IMR-90 (cell line): ENCODE measurements at regions not wholly inside any gene's neighbourhood (a gene's known extent, or its start where the extent isn't known, plus 50 kb on each side); places are given as distances from the start of the nearest gene placed in this dataset.

Experiments
- ATAC-seq: fragments of 200-7000 bp; cut with Tn5 transposase; 2 replicates; pipeline ENCODE4 v1.9.1; 2020; ENCODE audit warnings: low read depth, mild to moderate bottlenecking, moderate library complexity
- BruUV-seq: library from RNA; stranded (reverse); fragments of 400-500 nt; replicated peaks from 2 replicates; lab custom pipeline; 2021; lab: Mats Ljungman, UMichigan
- CTCF ChIA-PET: fragments of 300-600 bp; formaldehyde crosslinking; extraction: SDS; loops from one replicate; lab custom pipeline; 2021; ENCODE audit warnings: antibody characterized with exemption; lab: Yijun Ruan, JAX
- POLR2A ChIA-PET: fragments of 300-600 bp; sonication (Branson Sonifier 250); formaldehyde crosslinking; loops from one replicate; lab custom pipeline; 2022; ENCODE audit warnings: antibody characterized with exemption; ENCODE audit not compliant: unreplicated experiment; lab: Charles Lee
- DNase-seq: peaks from one replicate; pipeline ENCODE4 v3.0.0; 2013
- H2AFZ ChIP-seq: replicated peaks from 2 replicates; pipeline ENCODE3; 2013; ENCODE audit warnings: low read length, mild to moderate bottlenecking; ENCODE audit not compliant: poor library complexity
- H2AK5ac ChIP-seq: 2 replicates; pipeline ENCODE4 v1.6.1; 2013; ENCODE audit warnings: low read depth, low read length, inconsistent platforms
- H2AK9ac ChIP-seq: replicated peaks from 2 replicates; pipeline ENCODE3; 2013; ENCODE audit warnings: mild to moderate bottlenecking, low read depth, low read length, moderate library complexity; ENCODE audit not compliant: poor library complexity
- H2BK120ac ChIP-seq: 2 replicates; pipeline ENCODE4 v1.6.1; 2013; ENCODE audit warnings: low read depth, low read length, inconsistent platforms
- H2BK15ac ChIP-seq: 3 replicates; pipeline ENCODE4 v1.6.1; 2013; ENCODE audit warnings: low read depth, low read length, inconsistent platforms
- H2BK20ac ChIP-seq: 2 replicates; pipeline ENCODE4 v1.6.1; 2013; ENCODE audit warnings: low read depth, mild to moderate bottlenecking, inconsistent platforms, low read length, moderate library complexity
- H2BK5ac ChIP-seq: 2 replicates; pipeline ENCODE4 v1.6.1; 2013; ENCODE audit warnings: mild to moderate bottlenecking, low read depth, low read length, inconsistent platforms; ENCODE audit not compliant: poor library complexity, severe bottlenecking
- H3K14ac ChIP-seq: replicated peaks from 2 replicates; pipeline ENCODE4 v1.6.1; 2013; ENCODE audit warnings: low read depth, low read length, inconsistent platforms
- H3K18ac ChIP-seq: 2 replicates; pipeline ENCODE4 v1.6.1; 2013; ENCODE audit warnings: low read depth, low read length, control low read depth
- H3K23ac ChIP-seq: 2 replicates; pipeline ENCODE4 v1.6.1; 2013; ENCODE audit warnings: low read depth, low read length, inconsistent platforms
- H3K27ac ChIP-seq: 2 replicates; pipeline ENCODE4 v1.5.1; 2013; ENCODE audit warnings: mild to moderate bottlenecking, control low read depth, low read length; ENCODE audit not compliant: insufficient read depth
- H3K27me3 ChIP-seq: 2 replicates; pipeline ENCODE4 v1.6.1; 2013; ENCODE audit warnings: low read length; ENCODE audit not compliant: control insufficient read depth, insufficient read depth
- H3K36me3 ChIP-seq: 2 replicates; pipeline ENCODE4 v1.6.1; 2013; ENCODE audit warnings: low read length, mixed read lengths; ENCODE audit not compliant: control insufficient read depth, insufficient read depth
- H3K4ac ChIP-seq: 2 replicates; pipeline ENCODE4 v1.6.1; 2013; ENCODE audit warnings: low read depth, low read length, inconsistent platforms
- H3K4me1 ChIP-seq: 2 replicates; pipeline ENCODE4 v1.6.1; 2013; ENCODE audit warnings: low read length, mixed read lengths; ENCODE audit not compliant: control insufficient read depth, insufficient read depth
- H3K4me2 ChIP-seq: 2 replicates; pipeline ENCODE4 v1.6.1; 2013; ENCODE audit warnings: low read depth, mild to moderate bottlenecking, control low read depth, low read length, moderate library complexity
- H3K4me3 ChIP-seq: 2 replicates; pipeline ENCODE4 v1.5.1; 2013; ENCODE audit warnings: low read depth, mild to moderate bottlenecking, control low read depth, low read length, moderate library complexity; ENCODE audit not compliant: insufficient read depth
- H3K56ac ChIP-seq: 2 replicates; pipeline ENCODE4 v1.6.1; 2013; ENCODE audit warnings: low read length, inconsistent platforms; ENCODE audit not compliant: insufficient read depth; ENCODE audit errors: extremely low read depth
- H3K79me1 ChIP-seq, 2 experiments: 2 replicates each; pipeline ENCODE4 v1.6.1; 2013; ENCODE audit warnings: low read length in 2 of 2, inconsistent platforms in 1 of 2, low read depth in 1 of 2
- H3K9ac ChIP-seq: 2 replicates; pipeline ENCODE4 v1.6.1; 2013; ENCODE audit warnings: low read depth, low read length, control low read depth
- H3K9me1 ChIP-seq: 2 replicates; pipeline ENCODE4 v1.6.1; 2013; ENCODE audit warnings: low read length, inconsistent platforms; ENCODE audit not compliant: insufficient read depth
- H3K9me3 ChIP-seq: 2 replicates; pipeline ENCODE4 v1.6.1; 2013; ENCODE audit warnings: low read length; ENCODE audit not compliant: control insufficient read depth, insufficient read depth
- H4K20me1 ChIP-seq: 2 replicates; pipeline ENCODE4 v1.6.1; 2013; ENCODE audit warnings: low read length, inconsistent platforms; ENCODE audit not compliant: insufficient read depth
- H4K5ac ChIP-seq: 2 replicates; pipeline ENCODE4 v1.6.1; 2013; ENCODE audit warnings: mild to moderate bottlenecking, low read depth, low read length, control low read depth
- H4K8ac ChIP-seq, 2 experiments: 2 replicates each; pipeline ENCODE4 v1.6.1; 2013; ENCODE audit warnings: low read depth in 2 of 2, low read length in 2 of 2, control low read depth in 1 of 2, inconsistent platforms in 1 of 2
- H4K91ac ChIP-seq: 2 replicates; pipeline ENCODE4 v1.6.1; 2013; ENCODE audit warnings: low read depth, low read length, inconsistent platforms; ENCODE audit not compliant: insufficient read depth
- BHLHE40 ChIP-seq: fragments of 150-350 bp; IDR thresholded peaks from 2 replicates; pipeline ENCODE4 v1.6.1; 2016; ENCODE audit warnings: mild to moderate bottlenecking, low read depth, low read length
- CEBPB ChIP-seq: IDR thresholded peaks from 2 replicates; pipeline ENCODE4 v1.6.1; 2012; ENCODE audit warnings: low read depth, low read length, improper control_type of control experiment
- CHD1 ChIP-seq: IDR thresholded peaks from 2 replicates; pipeline ENCODE4 v1.6.1; 2012; ENCODE audit warnings: low read depth, low read length, improper control_type of control experiment
- ELK1 ChIP-seq: fragments of 150-350 bp; IDR thresholded peaks from 2 replicates; pipeline ENCODE4 v1.6.1; 2016; ENCODE audit warnings: low read depth, mild to moderate bottlenecking, low read length, moderate library complexity, borderline replicate concordance
- FOS ChIP-seq: fragments of 150-350 bp; IDR thresholded peaks from 2 replicates; pipeline ENCODE4 v1.6.1; 2016; ENCODE audit warnings: low read depth, low read length
- MAFK ChIP-seq: IDR thresholded peaks from 2 replicates; pipeline ENCODE4 v1.6.1; 2012; ENCODE audit warnings: low read depth, low read length, improper control_type of control experiment
- MXI1 ChIP-seq: IDR thresholded peaks from 2 replicates; pipeline ENCODE4 v1.6.1; 2012; ENCODE audit warnings: low read depth, mild to moderate bottlenecking, low read length, moderate library complexity, borderline replicate concordance
- RAD21 ChIP-seq: IDR thresholded peaks from 2 replicates; pipeline ENCODE4 v1.6.1; 2012; ENCODE audit warnings: low read length, improper control_type of control experiment
- RCOR1 ChIP-seq: IDR thresholded peaks from 2 replicates; pipeline ENCODE4 v1.6.1; 2012; ENCODE audit warnings: mild to moderate bottlenecking, low read length, improper control_type of control experiment; ENCODE audit not compliant: insufficient replicate concordance
- RFX5 ChIP-seq: IDR thresholded peaks from 2 replicates; pipeline ENCODE4 v1.8.0; 2012; ENCODE audit warnings: low read depth, mild to moderate bottlenecking, low read length, moderate library complexity
- SMC3 ChIP-seq: fragments of 150-350 bp; IDR thresholded peaks from 2 replicates; pipeline ENCODE4 v1.6.1; 2016; ENCODE audit warnings: low read depth, mild to moderate bottlenecking, antibody characterized with exemption, low read length, moderate library complexity
- WGBS, 2 experiments: methylation state at CpG; one replicate each; pipeline versions ENCODE4 v1.1.5 to v1.1.7; 2013; ENCODE audit warnings: missing lambda C conversion rate in 2 of 2; ENCODE audit not compliant: insufficient read length in 1 of 2; ENCODE audit errors: extremely low coverage in 2 of 2; 5-methylcytosine and 5-hydroxymethylcytosine counted together
- dilution Hi-C: fragments of 300-500 bp; cut with HindIII; formaldehyde crosslinking; loops from one replicate; pipeline ENCODE4 v1.14.3; 2018; ENCODE audit warnings: low sequenced_read_pairs; ENCODE audit not compliant: unreplicated experiment
- in situ Hi-C: fragments of 300-500 bp; cut with MboI; formaldehyde crosslinking; loops from 3 replicates; pipeline ENCODE4 v1.14.3; 2019; ENCODE audit warnings: low sequenced_read_pairs, inconsistent platforms, mixed read lengths
- intact Hi-C: fragments of 100-400 bp; cut with micrococcal nuclease; formaldehyde crosslinking; loops from 2 replicates; pipeline ENCODE4 v1.10.0; 2022
- TF ChIP-seq, protein P1 (sequence below): fragments of 150-350 bp; IDR thresholded peaks from 2 replicates; pipeline ENCODE4 v1.6.1; 2017; ENCODE audit warnings: mild to moderate bottlenecking, antibody characterized with exemption, low read length, low read depth
- TF ChIP-seq, protein P2 (sequence below): conservative IDR thresholded peaks from 2 replicates; pipeline ENCODE4 v1.5.1; 2012; ENCODE audit warnings: mild to moderate bottlenecking, low read depth, low read length, improper control_type of control experiment

DNA sequence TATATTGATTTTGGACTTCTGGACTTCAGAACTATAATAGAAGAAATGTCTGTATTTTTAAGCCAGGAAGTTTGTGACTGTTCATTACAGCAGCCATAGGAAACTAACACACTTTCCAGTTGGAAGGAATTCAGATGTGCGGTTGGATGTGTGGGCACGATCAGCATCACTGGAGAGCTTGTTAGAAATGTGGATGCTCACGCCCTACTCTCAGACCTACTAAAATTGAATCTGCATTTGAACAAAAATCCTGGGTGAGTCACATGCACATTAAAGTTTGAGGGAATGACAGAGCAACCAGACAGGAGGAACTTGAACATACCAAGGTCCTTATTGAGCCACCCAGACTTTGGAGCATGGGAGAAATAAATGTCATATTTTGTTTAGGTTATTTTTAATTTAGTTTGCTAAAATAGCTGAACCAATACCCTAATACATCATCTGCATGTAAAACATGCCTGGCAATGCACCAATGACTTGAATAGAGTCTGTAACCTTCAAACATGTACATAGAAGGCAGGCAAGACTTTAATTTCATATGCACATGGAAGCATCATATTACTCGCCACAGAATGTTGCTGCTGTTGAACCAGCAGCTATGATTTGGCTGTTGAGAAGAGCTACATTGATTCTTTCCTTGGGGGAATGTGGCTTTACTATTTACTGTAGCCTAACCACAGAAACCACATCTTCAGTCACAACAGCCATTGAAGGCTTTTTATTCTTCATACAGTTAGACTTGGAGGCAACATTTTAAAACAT lies 346.2 kb downstream of the BARHL2 start:
- no peak for ATAC-seq
- Histone ChIP-seq H2AK9ac (no peak overlapping the region), H3K4me3 (no peak overlapping the region), H2BK15ac (no peak overlapping the region), H3K4me2 (no peak overlapping the region), H2BK120ac (no peak overlapping the region), H3K4me1 (no peaks in the 10 kb centered on the region), H3K56ac (no peak overlapping the region), H3K9ac (no peak overlapping the region), H3K79me1 (no peaks in the 10 kb centered on the region), H2AFZ (no peak overlapping the region), H4K5ac (no peak overlapping the region), H4K91ac (no peak overlapping the region), H2AK5ac (no peak overlapping the region), H2BK5ac (no peak overlapping the region), H3K14ac (no peak overlapping the region), H4K8ac (no peak overlapping the region), H3K9me1 (no peaks in the 10 kb centered on the region), H3K27me3 (no peaks in the 10 kb centered on the region), H3K18ac (no peak overlapping the region), H3K9me3 (no peaks in the 10 kb centered on the region), H3K4ac (no peak overlapping the region), H3K36me3 (no peaks in the 10 kb centered on the region), H4K20me1 (no peaks in the 10 kb centered on the region), H2BK20ac (no peak overlapping the region), H3K27ac (no peak overlapping the region), H3K23ac (no peak overlapping the region)
- intact Hi-C loops, result no loop called here
- ChIA-PET CTCF (no interaction called here), POLR2A (no interaction called here)
- dilution Hi-C loops, result no loop called here
- DNase-seq, result peak; percentile 1
- WGBS, 2 experiments, result no CpG with 5 or more reads among the region's 4 CpGs
- in situ Hi-C loops, result no loop called here
- BruUV-seq, result no TSS peak
- TF ChIP-seq FOS (no peak), CHD1 (no peak), BHLHE40 (no peak), CEBPB (no peak), ELK1 (no peak), RAD21 (no peak), MXI1 (no peak), RCOR1 (no peak), SMC3 (no peak), RFX5 (no peak), MAFK (no peak)
- TF ChIP-seq, protein P1, sequence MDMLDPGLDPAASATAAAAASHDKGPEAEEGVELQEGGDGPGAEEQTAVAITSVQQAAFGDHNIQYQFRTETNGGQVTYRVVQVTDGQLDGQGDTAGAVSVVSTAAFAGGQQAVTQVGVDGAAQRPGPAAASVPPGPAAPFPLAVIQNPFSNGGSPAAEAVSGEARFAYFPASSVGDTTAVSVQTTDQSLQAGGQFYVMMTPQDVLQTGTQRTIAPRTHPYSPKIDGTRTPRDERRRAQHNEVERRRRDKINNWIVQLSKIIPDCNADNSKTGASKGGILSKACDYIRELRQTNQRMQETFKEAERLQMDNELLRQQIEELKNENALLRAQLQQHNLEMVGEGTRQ, result no peak
- TF ChIP-seq, protein P2, sequence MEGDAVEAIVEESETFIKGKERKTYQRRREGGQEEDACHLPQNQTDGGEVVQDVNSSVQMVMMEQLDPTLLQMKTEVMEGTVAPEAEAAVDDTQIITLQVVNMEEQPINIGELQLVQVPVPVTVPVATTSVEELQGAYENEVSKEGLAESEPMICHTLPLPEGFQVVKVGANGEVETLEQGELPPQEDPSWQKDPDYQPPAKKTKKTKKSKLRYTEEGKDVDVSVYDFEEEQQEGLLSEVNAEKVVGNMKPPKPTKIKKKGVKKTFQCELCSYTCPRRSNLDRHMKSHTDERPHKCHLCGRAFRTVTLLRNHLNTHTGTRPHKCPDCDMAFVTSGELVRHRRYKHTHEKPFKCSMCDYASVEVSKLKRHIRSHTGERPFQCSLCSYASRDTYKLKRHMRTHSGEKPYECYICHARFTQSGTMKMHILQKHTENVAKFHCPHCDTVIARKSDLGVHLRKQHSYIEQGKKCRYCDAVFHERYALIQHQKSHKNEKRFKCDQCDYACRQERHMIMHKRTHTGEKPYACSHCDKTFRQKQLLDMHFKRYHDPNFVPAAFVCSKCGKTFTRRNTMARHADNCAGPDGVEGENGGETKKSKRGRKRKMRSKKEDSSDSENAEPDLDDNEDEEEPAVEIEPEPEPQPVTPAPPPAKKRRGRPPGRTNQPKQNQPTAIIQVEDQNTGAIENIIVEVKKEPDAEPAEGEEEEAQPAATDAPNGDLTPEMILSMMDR, result no peak
